GM12865 (cell line): ENCODE measurements at regions not wholly inside any gene's neighbourhood (a gene's known extent, or its start where the extent isn't known, plus 50 kb on each side); places are given as distances from the start of the nearest gene placed in this dataset.

Experiments used
- DNase-seq: peaks from one replicate; pipeline ENCODE4 v3.0.0; 2010; ENCODE audit warnings: low read depth
- H3K4me3 ChIP-seq: 2 replicates; pipeline ENCODE4 v1.5.1; 2011; ENCODE audit warnings: mild to moderate bottlenecking, low read depth, low read length, control low read depth
- TF ChIP-seq, protein P1 (sequence below): IDR thresholded peaks from 2 replicates; pipeline ENCODE4 v1.5.1; 2011; ENCODE audit warnings: low read length, control low read depth, low read depth, inconsistent platforms; ENCODE audit not compliant: insufficient read depth; ENCODE audit errors: missing control alignments

DNA sequence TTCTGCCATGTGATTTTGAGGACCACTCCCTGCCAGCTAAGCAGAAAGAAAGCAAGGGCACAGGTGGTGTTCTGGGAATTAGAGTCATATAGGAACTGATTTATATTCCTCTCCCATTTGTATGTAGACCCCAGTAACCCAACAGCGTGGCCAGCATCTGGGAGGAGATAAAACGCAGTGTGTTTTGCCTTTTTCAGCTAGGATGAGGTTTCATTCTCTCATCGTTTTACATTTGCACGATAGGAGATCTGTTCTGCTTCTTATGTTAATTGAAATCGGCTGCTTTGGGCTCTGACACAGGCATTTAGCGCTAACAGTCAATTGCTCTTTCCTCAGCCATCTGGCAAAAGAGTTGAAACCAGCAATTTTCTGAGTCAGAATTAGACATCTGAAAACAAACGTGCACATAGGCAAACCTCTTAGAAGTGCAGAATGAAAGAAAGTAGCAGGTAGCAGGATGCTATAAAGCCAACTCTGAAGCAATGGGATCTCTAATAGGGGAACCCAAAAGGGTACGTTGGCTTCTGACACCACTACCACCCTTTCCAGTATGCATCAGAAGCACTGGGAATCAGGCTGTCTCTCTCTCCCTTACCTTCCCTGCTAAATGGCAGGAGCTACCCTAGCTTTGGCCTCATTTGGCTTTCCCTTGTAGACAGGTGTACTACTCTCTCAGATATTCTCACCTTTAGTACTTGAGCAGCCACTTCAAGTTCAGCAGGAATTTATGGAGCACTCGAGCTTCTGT lies 219.1 kb downstream of the PHLDA1 start:
- DNase-seq, result peak; percentile 22
- no peak overlapping the region for H3K4me3 ChIP-seq
- TF ChIP-seq, protein P1, sequence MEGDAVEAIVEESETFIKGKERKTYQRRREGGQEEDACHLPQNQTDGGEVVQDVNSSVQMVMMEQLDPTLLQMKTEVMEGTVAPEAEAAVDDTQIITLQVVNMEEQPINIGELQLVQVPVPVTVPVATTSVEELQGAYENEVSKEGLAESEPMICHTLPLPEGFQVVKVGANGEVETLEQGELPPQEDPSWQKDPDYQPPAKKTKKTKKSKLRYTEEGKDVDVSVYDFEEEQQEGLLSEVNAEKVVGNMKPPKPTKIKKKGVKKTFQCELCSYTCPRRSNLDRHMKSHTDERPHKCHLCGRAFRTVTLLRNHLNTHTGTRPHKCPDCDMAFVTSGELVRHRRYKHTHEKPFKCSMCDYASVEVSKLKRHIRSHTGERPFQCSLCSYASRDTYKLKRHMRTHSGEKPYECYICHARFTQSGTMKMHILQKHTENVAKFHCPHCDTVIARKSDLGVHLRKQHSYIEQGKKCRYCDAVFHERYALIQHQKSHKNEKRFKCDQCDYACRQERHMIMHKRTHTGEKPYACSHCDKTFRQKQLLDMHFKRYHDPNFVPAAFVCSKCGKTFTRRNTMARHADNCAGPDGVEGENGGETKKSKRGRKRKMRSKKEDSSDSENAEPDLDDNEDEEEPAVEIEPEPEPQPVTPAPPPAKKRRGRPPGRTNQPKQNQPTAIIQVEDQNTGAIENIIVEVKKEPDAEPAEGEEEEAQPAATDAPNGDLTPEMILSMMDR, result no peak

- no peak for DNase-seq
- TF ChIP-seq, protein P1, result no peak
- no peak overlapping the region for H3K4me3 ChIP-seq
These were observed 221.8 kb downstream of the PHLDA1 start for GRCh38 chr12:75809746-75810145.

GRCh38 chr12:75807494-75807893 lies 224.1 kb downstream of the PHLDA1 start:
- DNase-seq, result no peak
- TF ChIP-seq, protein P1, result no peak
- no peak overlapping the region for H3K4me3 ChIP-seq

GRCh38 chr12:75805905-75806304 lies 225.7 kb downstream of the PHLDA1 start:
- no peak for DNase-seq
- no peak overlapping the region for H3K4me3 ChIP-seq
- TF ChIP-seq, protein P1, result no peak

- H3K4me3 ChIP-seq, result no peak overlapping the region
- TF ChIP-seq, protein P1, result no peak
- no peak for DNase-seq
These were observed 226.3 kb downstream of the PHLDA1 start for GRCh38 chr12:75805320-75805719.

DNA sequence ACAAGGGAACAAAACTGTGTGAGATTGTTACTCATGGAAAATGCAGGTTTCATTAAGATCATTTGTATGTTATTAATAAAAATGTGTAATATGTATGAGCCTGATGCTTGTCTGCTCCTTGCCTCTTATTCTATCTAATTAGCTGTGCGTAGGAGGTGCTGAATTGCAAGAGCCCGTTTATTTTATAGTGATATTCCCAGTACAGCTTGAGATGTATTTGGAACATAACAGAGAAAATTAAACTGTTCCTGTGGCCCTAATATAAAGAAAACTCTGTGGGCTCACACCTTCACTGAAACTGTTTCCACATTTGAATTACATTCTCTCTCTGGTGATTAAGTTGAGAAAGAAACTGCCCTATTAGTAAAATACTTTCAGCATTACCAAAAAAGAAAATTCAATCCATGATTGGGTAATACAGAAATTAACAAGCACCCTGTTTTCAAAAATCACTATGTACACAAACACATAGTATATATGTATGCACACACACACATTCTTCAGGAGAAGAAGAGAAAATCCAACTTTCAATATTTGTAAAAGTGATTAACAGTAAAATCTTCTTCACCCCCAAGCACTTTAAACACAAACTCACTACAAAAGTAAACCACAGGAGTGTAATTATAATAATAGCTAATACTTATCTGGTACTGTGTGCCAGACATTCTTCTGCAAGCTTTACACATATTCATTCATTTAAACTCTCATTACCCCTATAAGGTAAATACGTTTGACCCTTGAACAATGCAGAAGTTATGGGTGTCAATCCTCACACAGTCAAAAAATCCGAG lies 233.2 kb downstream of the PHLDA1 start:
- H3K4me3 ChIP-seq, result no peak overlapping the region
- DNase-seq, result no peak
- TF ChIP-seq, protein P1, result no peak
